ACC112 (cell line): ENCODE measurements at regions not wholly inside any gene's neighbourhood (a gene's known extent, or its start where the extent isn't known, plus 50 kb on each side); places are given as distances from the start of the nearest gene placed in this dataset.
"Not testable (repeated sequence)": the region's sequence is repeated elsewhere in the genome, so short reads cannot be mapped to it uniquely, and the experiment has no call there.

Experiments used
- H2AFZ ChIP-seq: fragments of 200-600 bp; sonication (generic); one replicate; pipeline ENCODE4 v1.6.0; 2017; ENCODE audit warnings: antibody characterized with exemption, low read length; ENCODE audit not compliant: unreplicated experiment
- H3K27ac ChIP-seq: fragments of 200-600 bp; sonication (generic); 2 replicates; pipeline ENCODE4 v1.5.1; 2014; ENCODE audit warnings: low read depth, mild to moderate bottlenecking, antibody characterized with exemption, low read length, moderate library complexity
- H3K27me3 ChIP-seq: fragments of 200-600 bp; sonication (generic); 2 replicates; pipeline ENCODE4 v1.6.1; 2014; ENCODE audit warnings: mild to moderate bottlenecking, antibody characterized with exemption, low read length, moderate library complexity, mixed read lengths; ENCODE audit not compliant: insufficient read depth
- H3K36me3 ChIP-seq: fragments of 200-600 bp; sonication (generic); 2 replicates; pipeline ENCODE4 v1.6.1; 2016; ENCODE audit warnings: mild to moderate bottlenecking, antibody characterized with exemption, low read length, moderate library complexity, mixed read lengths; ENCODE audit not compliant: insufficient read depth
- H3K4me1 ChIP-seq: fragments of 200-600 bp; sonication (generic); one replicate; pipeline ENCODE4 v1.6.1; 2016; ENCODE audit warnings: low read length, mixed read lengths; ENCODE audit not compliant: insufficient read depth, unreplicated experiment, control insufficient read depth
- H3K4me3 ChIP-seq: fragments of 200-600 bp; sonication (generic); 2 replicates; pipeline ENCODE4 v1.5.1; 2014; ENCODE audit warnings: mild to moderate bottlenecking, low read depth, low read length
- H3K79me2 ChIP-seq: fragments of 200-600 bp; sonication (generic); one replicate; pipeline ENCODE4 v1.6.0; 2016; ENCODE audit warnings: low read length; ENCODE audit not compliant: control insufficient read depth, unreplicated experiment, insufficient read depth

DNA sequence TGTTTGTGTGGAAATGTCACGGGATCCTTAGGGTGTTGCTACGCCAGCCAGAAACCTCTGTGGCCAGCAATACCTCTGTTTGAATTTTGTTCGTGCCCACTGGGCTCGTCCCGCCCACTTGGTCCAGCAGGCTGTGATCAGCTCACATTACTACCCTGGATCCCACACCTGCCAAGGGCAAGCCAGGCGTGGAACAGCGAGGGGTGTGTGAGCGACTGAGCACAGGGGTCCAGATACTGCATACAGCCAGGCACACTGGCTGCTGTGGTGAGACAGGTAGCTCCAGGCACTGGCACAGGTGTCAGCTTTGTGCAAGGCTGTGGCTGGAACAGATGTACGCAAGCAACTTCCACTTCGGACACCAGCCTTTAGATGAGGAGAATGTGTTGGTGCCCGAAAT, 718.9 kb downstream of the EPHA7 start:
- Histone ChIP-seq H2AFZ (no peak overlapping the region), H3K36me3 (no peaks in the 10 kb centered on the region), H3K4me3 (no peak overlapping the region), H3K4me1 (no peaks in the 10 kb centered on the region), H3K79me2 (no peaks in the 10 kb centered on the region), H3K27ac (no peak overlapping the region), H3K27me3 (no peaks in the 10 kb centered on the region)

GRCh38 chr6:92690997-92691599, 728.3 kb downstream of the EPHA7 start:
- no peaks in the 10 kb centered on the region for H3K27me3 ChIP-seq
- H3K4me3 ChIP-seq = no peak overlapping the region
- no peaks in the 10 kb centered on the region for H3K36me3 ChIP-seq
- no peaks in the 10 kb centered on the region for H3K79me2 ChIP-seq
- H3K27ac ChIP-seq = no peak overlapping the region
- H3K4me1 ChIP-seq = no peaks in the 10 kb centered on the region
- H2AFZ ChIP-seq = no peak overlapping the region

DNA sequence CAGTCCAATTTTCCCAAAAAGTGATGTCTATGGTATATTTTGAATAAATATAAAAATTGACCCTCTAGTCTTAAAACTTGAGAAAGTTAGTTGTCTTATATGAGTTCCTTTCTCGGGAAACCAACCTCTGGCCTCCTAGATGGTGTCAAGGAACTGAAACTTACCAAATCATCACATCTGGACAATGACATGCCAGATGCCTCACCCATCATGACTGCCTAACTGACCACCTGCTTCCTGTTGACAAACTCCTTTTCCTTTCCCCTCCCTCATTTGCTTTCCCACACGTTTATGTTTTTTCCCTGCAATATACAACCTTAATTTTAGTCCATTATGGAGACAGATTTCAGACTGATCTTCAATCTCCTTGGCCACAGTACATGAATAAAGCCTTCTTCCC, 731.0 kb downstream of the EPHA7 start:
- Histone ChIP-seq H3K4me1 (no peaks in the 10 kb centered on the region), H3K36me3 (no peaks in the 10 kb centered on the region), H2AFZ (no peak overlapping the region), H3K79me2 (no peaks in the 10 kb centered on the region), H3K27ac (no peak overlapping the region), H3K27me3 (no peaks in the 10 kb centered on the region), H3K4me3 (no peak overlapping the region)

DNA sequence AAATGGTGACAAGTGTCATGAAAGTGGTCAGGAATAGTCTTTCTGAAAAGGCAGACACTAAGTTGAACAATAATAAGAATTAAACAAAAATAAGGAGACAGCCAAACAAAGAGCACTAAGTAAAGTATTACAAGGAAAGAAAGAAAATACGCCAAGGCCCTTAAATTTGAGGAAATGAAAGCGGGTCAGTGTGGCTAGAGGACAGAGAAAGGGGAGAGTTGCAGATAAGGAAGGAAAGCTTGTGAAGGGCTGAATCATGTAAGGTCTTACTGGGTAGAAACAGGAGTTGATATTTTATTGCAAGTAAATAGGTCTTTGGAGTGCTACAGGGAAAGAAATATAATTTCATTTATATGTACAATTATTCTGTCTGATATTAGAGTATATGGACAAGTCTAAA, 732.1 kb downstream of the EPHA7 start:
- Histone ChIP-seq H3K4me1 (no peaks in the 10 kb centered on the region), H3K27me3 (no peaks in the 10 kb centered on the region), H3K4me3 (no peak overlapping the region), H3K36me3 (no peaks in the 10 kb centered on the region), H3K79me2 (no peaks in the 10 kb centered on the region), H3K27ac (no peak overlapping the region), H2AFZ (no peak overlapping the region)

DNA sequence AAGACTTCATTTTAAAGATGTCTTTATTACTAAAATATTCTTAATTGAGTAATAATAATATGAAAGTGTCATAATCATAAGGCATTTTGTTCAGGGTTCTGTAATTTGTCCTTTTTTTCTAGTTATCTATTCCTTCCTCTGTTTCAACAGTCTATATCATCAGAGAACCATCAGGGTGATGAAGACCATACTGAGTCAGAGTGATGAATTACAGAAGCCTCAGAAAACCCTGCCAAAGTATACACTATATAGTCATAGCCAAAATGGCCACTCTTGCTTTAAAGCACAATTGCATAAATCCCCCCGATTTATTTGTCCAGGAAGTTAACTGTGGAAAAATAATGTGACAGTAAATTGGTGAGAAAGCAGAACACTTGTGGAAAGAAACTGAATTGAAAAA, 735.0 kb downstream of the EPHA7 start:
- no peaks in the 10 kb centered on the region for H3K27me3 ChIP-seq
- H3K36me3 ChIP-seq = no peaks in the 10 kb centered on the region
- no peak overlapping the region for H3K4me3 ChIP-seq
- no peaks in the 10 kb centered on the region for H3K79me2 ChIP-seq
- H3K27ac ChIP-seq = no peak overlapping the region
- no peak overlapping the region for H2AFZ ChIP-seq
- H3K4me1 ChIP-seq = no peaks in the 10 kb centered on the region

DNA sequence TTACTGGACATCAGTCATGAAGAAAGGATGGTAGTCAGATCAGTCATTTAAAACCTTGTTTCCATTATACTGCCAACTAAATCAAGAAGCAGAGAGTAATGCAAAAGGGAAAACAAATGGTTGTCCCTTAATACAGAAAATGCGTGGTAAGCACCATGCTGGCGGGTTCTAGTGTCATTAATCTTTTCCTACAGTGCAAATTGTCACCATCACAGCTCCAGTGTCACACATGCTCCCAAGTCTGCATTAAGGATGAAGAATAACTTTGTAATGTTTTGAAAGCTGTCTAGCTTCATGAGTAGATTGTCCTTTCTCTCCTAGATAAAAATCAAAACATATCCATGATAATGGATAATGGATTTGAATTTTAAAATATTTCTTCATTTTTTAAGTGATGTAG, 735.6 kb downstream of the EPHA7 start:
- no peak overlapping the region for H3K4me3 ChIP-seq
- no peaks in the 10 kb centered on the region for H3K4me1 ChIP-seq
- no peaks in the 10 kb centered on the region for H3K27me3 ChIP-seq
- no peaks in the 10 kb centered on the region for H3K79me2 ChIP-seq
- H2AFZ ChIP-seq = no peak overlapping the region
- H3K36me3 ChIP-seq = no peaks in the 10 kb centered on the region
- H3K27ac ChIP-seq = no peak overlapping the region

GRCh38 chr6:92682516-92683398, 736.6 kb downstream of the EPHA7 start:
- Histone ChIP-seq H2AFZ (no peak overlapping the region), H3K36me3 (no peaks in the 10 kb centered on the region), H3K27ac (no peak overlapping the region)

DNA sequence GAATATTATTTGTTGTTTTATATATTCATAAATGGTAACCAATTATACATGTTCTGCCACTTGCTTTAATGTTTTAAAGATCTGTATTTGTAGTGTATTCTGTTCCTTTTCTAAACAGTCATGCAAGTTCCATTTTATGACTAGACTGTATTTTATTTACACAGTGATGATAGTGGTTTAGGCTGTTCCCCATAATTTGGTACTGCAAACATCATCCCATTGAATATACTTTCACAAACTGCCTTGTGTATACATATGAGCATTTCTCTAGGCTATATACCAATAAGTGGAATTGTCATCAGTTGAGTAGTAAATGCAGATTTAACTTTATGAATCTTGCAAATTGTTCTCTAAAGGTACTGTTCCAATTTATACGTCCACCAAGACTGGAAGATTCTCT, 738.0 kb downstream of the EPHA7 start:
- H3K4me1 ChIP-seq = no peaks in the 10 kb centered on the region
- no peaks in the 10 kb centered on the region for H3K36me3 ChIP-seq
- H3K4me3 ChIP-seq = no peak overlapping the region
- no peaks in the 10 kb centered on the region for H3K27me3 ChIP-seq
- H3K27ac ChIP-seq = no peak overlapping the region
- H2AFZ ChIP-seq = no peak overlapping the region
- no peaks in the 10 kb centered on the region for H3K79me2 ChIP-seq

More at GRCh38 chr6:92682516-92683398, 736.6 kb downstream of the EPHA7 start:
- H3K79me2 ChIP-seq = no peaks in the 10 kb centered on the region
- no peak overlapping the region for H3K4me3 ChIP-seq
- no peaks in the 10 kb centered on the region for H3K27me3 ChIP-seq
- no peaks in the 10 kb centered on the region for H3K4me1 ChIP-seq

DNA sequence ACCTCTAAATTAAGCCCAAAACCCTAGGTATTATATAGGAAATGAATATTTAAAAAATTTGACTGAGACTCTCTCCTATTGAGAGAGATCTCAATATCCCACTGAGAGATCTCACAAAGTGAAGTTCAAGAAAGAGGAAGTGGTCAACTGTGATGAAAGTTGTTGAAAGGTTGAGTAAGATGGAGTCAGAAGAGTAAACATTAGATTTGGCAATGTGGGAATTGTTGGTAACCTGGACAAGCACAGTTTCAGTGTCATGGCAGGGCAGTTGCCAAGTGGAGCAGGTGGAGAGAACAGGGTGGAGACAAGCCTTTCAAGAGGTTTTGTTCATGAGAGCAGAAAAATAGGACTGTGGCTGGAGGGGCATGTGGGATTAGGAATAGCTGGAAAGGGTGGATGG, 747.9 kb downstream of the EPHA7 start:
- not testable (repeated sequence) for H3K79me2 ChIP-seq, H3K4me1 ChIP-seq, H3K4me3 ChIP-seq, H3K36me3 ChIP-seq, H3K27ac ChIP-seq, H2AFZ ChIP-seq, H3K27me3 ChIP-seq

DNA sequence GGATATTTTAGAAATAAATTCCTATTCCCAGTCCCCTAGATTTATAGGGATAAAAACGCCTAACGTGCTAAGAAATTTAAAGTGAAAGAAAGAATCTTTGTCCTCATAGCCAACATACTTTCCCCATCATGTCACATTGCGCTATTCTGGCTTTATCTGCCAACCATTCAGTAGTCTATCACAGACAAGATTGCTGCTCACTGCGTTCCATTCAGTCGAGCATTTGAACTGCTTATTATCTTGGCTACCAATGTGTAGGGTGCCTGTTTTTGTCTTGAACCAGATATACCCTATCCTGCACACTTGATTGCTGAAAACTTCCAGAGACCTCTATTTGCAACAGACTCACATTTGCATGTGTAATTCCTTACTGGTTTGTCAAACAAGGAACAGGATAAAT, 751.5 kb downstream of the EPHA7 start:
- Histone ChIP-seq H2AFZ (no peak overlapping the region), H3K27me3 (no peaks in the 10 kb centered on the region), H3K4me1 (no peaks in the 10 kb centered on the region)

More for the DNA sequence above, 751.5 kb downstream of the EPHA7 start:
- H3K36me3 ChIP-seq = no peaks in the 10 kb centered on the region
- no peaks in the 10 kb centered on the region for H3K79me2 ChIP-seq
- H3K27ac ChIP-seq = no peak overlapping the region
- H3K4me3 ChIP-seq = no peak overlapping the region
